Stimulated activated naive CD8-positive, alpha-beta T cell treated with anti-CD3 and anti-CD28 coated beads, Interleukin-15, amount 100 ng/mL, for 72 hours (primary cell): ENCODE measurements at regions not wholly inside any gene's neighbourhood (a gene's known extent, or its start where the extent isn't known, plus 50 kb on each side); places are given as distances from the start of the nearest gene placed in this dataset.

Experiments
- ATAC-seq: fragments of 150-1000 bp; cut with Tn5 transposase; 2 replicates; pipeline ENCODE4 v1.10.0; 2021; ENCODE audit warnings: mild to moderate bottlenecking, moderate library complexity
- DNase-seq, 2 donors: peaks; one replicate each; pipeline ENCODE4 v3.0.0; 2021 to 2022
- H3K27ac Mint-ChIP-seq, 2 donors: one replicate each; pipeline ENCODE4 v1.8.0; 2022; ENCODE audit warnings: mild to moderate bottlenecking in 2 of 2, mixed read lengths in 2 of 2, moderate library complexity in 2 of 2
- H3K27me3 Mint-ChIP-seq: one replicate; pipeline ENCODE4 v1.8.0; 2022; ENCODE audit warnings: mixed read lengths
- H3K4me1 Mint-ChIP-seq: one replicate; pipeline ENCODE4 v1.8.0; 2022; ENCODE audit warnings: mild to moderate bottlenecking, mixed read lengths
- H3K4me3 Mint-ChIP-seq, 2 donors: one replicate each; pipeline ENCODE4 v1.8.0; 2022; ENCODE audit warnings: mild to moderate bottlenecking in 2 of 2, mixed read lengths in 2 of 2, moderate library complexity in 1 of 2
- H3K9me3 Mint-ChIP-seq, 2 donors: one replicate each; pipeline ENCODE4 v1.8.0; 2022; ENCODE audit warnings: mixed read lengths in 2 of 2

DNA sequence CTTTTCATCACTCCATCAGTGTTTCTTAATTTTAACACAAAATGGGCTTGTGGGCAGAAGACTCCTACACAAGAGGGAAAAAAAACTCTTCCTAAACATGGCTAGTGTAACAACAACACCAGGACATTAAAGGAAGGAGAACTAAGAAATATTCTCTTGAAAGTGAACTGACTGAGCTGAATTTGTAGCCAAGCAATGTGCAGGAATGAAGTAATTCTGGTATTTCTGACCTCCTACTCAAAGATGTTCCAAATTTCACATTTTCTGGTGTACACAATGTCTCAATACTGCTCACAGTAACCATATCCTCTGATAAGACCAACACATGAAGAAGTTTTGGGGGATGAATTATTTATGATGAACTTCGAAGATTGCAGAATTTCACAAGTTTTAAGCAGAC lies 357.3 kb downstream of the DUSP6 start:
- Mint-ChIP-seq H3K27me3 (peaks cover 24% of the 10 kb centered on the region), H3K4me3 (no peak overlapping the region), H3K27ac (no peak overlapping the region), H3K4me1 (no peaks in the 10 kb centered on the region), H3K9me3 (no peaks in the 10 kb centered on the region)
- ATAC-seq (no peak), DNase-seq (no peak)

DNA sequence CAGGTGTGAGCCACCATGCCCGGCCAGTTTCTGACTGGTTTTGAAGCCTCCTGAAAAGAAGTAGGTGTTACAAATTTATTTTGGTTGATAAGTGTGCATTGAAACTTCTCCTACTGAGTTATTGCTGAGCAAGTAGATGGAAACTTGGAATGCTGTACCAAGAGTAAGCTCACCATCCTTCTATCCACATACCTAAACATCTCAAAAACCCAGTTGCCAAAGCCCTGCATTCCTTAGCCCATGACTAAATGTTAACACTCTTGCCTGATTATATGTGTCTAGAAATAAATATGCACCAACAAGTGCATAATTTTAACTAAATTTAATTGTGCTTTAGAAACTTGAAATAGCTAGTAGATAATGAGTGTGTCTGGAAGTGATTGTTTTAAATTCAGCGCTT lies 357.8 kb downstream of the DUSP6 start:
- no peaks in the 10 kb centered on the region for H3K9me3 Mint-ChIP-seq
- H3K4me1 Mint-ChIP-seq, result no peaks in the 10 kb centered on the region
- DNase-seq (no peak), ATAC-seq (no peak)
- no peak overlapping the region for H3K27ac Mint-ChIP-seq
- no peak overlapping the region for H3K4me3 Mint-ChIP-seq
- H3K27me3 Mint-ChIP-seq, result peaks cover 24% of the 10 kb centered on the region

DNA sequence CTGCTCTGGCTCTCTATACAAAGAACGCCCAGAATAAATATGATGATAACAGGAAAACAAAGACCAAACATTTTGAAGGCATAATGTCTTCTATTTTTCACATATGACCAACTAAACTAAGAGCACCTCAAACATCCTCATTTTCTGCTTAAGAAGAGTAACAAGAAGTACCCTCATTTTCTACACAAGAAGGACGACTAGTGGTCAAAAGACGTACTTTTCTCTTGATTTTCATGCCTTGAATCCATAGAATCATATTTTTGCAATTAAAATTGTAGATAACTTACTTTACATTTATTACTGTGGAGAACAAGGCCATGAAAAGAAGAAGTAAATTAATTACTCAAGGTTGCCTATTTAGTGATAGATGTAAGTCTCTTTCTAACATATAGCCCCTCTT lies 358.6 kb downstream of the DUSP6 start:
- H3K27me3 Mint-ChIP-seq, result peaks cover 24% of the 10 kb centered on the region
- H3K27ac Mint-ChIP-seq, result no peak overlapping the region
- H3K4me3 Mint-ChIP-seq, result no peak overlapping the region
- no peak for DNase-seq
- H3K9me3 Mint-ChIP-seq, result no peaks in the 10 kb centered on the region
- no peaks in the 10 kb centered on the region for H3K4me1 Mint-ChIP-seq
- no peak for ATAC-seq

DNA sequence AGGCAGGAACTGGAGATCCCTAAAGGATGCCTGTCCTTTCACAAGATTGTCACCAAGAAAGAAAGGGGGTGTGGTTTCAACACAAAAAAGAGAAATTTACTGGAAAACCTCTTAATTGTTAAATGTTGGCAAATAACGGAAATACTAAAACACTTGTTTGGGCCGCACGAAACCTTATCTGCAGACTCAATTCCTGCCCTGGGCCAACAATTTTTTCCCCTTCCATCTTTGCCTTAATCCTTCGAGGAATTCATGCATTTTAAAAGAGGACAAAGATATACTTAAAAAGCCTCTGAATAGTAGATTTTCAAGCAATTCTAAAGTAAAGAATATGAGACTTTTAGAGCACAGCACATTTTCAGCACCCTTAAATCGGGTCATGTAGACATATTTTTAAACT lies 366.2 kb downstream of the DUSP6 start:
- Mint-ChIP-seq H3K4me3 (no peak overlapping the region), H3K9me3 (no peaks in the 10 kb centered on the region), H3K27me3 (peaks cover 14% of the 10 kb centered on the region), H3K4me1 (no peaks in the 10 kb centered on the region), H3K27ac (no peak overlapping the region)
- DNase-seq (no peak), ATAC-seq (no peak)

DNA sequence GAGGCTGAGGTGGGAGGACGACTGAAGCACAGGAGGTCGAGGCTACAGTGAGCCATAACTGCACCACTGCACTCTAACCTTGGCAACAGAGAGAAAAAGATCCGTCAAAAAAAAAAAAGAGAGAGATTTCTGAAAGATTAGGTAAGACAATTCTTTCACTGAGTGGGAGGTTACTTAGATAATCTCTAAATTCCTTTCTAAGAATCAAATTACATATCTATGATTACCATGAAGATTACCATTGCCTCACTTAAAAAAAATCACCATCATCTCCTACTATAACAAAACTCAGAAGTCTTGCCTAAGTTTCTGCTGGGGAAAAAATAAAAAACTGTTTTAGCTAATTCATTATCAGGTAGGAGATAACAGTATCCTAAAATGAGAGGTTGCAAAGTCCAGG lies 366.7 kb downstream of the DUSP6 start:
- no peaks in the 10 kb centered on the region for H3K9me3 Mint-ChIP-seq
- peaks cover 16% of the 10 kb centered on the region for H3K27me3 Mint-ChIP-seq
- no peak for ATAC-seq
- DNase-seq, result no peak
- H3K27ac Mint-ChIP-seq, result no peak overlapping the region
- H3K4me3 Mint-ChIP-seq, result no peak overlapping the region
- H3K4me1 Mint-ChIP-seq, result no peaks in the 10 kb centered on the region

DNA sequence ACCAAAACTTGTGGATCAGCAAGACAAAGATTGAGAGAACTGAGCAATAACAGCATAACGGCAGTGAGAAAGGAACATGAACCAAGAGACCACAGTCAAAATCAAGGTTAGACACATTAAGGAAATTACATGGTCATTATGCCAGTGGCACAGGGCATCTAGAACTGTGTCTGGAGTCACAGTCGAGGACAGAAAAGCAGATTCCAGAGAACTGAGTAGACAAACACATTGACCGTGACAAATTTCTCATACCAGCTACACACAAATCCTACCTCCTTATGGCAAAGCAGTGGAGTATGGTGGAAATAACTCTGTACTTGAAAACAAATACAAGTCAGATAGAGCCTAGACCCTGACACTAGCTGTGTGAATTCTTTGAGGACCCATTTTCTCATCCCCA lies 367.3 kb downstream of the DUSP6 start:
- no peaks in the 10 kb centered on the region for H3K9me3 Mint-ChIP-seq
- H3K4me3 Mint-ChIP-seq, result no peak overlapping the region
- ATAC-seq, result no peak
- peaks cover 16% of the 10 kb centered on the region for H3K27me3 Mint-ChIP-seq
- no peak for DNase-seq
- no peak overlapping the region for H3K27ac Mint-ChIP-seq
- H3K4me1 Mint-ChIP-seq, result no peaks in the 10 kb centered on the region

DNA sequence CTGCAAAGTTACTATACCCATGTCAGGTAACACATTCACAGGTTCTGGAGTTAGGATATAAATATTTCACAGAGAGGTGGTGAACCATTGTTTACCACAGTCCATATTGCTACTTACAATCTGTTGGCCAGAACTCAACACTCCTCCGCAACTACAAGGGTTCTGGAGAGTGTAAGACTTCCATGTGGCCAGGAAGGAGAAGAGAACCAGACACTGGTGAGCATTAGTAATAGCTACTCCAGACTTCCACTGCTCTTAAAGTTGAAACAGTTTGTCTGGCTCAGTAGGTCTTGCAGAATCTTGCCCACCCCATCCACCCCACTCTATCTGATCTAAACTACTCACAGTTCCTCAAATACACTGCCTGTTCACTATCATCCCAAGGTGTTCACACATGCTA lies 369.6 kb downstream of the DUSP6 start:
- H3K9me3 Mint-ChIP-seq, result no peaks in the 10 kb centered on the region
- no peaks in the 10 kb centered on the region for H3K4me1 Mint-ChIP-seq
- no peak overlapping the region for H3K4me3 Mint-ChIP-seq
- peaks cover 28% of the 10 kb centered on the region for H3K27me3 Mint-ChIP-seq
- H3K27ac Mint-ChIP-seq, result no peak overlapping the region
- ATAC-seq (no peak), DNase-seq (no peak)

GRCh38 chr12:88977115-88977514 lies 375.2 kb downstream of the DUSP6 start:
- Mint-ChIP-seq H3K27me3 (peaks cover 19% of the 10 kb centered on the region), H3K4me3 (no peak overlapping the region), H3K9me3 (no peaks in the 10 kb centered on the region), H3K4me1 (no peaks in the 10 kb centered on the region), H3K27ac (no peak overlapping the region)
- ATAC-seq (no peak), DNase-seq (no peak)

- ATAC-seq (no peak), DNase-seq (no peak)
- no peaks in the 10 kb centered on the region for H3K9me3 Mint-ChIP-seq
- no peak overlapping the region for H3K4me3 Mint-ChIP-seq
- no peak overlapping the region for H3K27ac Mint-ChIP-seq
- no peaks in the 10 kb centered on the region for H3K4me1 Mint-ChIP-seq
- peaks cover 8% of the 10 kb centered on the region for H3K27me3 Mint-ChIP-seq
Observed at GRCh38 chr12:88973998-88974397, 378.3 kb downstream of the DUSP6 start.

GRCh38 chr12:88970740-88971139 lies 381.6 kb downstream of the DUSP6 start:
- DNase-seq (no peak), ATAC-seq (no peak)
- Mint-ChIP-seq H3K4me1 (no peaks in the 10 kb centered on the region), H3K27me3 (peaks cover 3% of the 10 kb centered on the region), H3K27ac (no peak overlapping the region), H3K4me3 (no peak overlapping the region), H3K9me3 (no peaks in the 10 kb centered on the region)

- H3K4me3 Mint-ChIP-seq, result no peak overlapping the region
- no peak overlapping the region for H3K27ac Mint-ChIP-seq
- peaks cover 12% of the 10 kb centered on the region for H3K27me3 Mint-ChIP-seq
- DNase-seq (no peak), ATAC-seq (no peak)
- H3K4me1 Mint-ChIP-seq, result no peaks in the 10 kb centered on the region
- H3K9me3 Mint-ChIP-seq, result no peaks in the 10 kb centered on the region
Observed at GRCh38 chr12:88969127-88969526, 383.2 kb downstream of the DUSP6 start.

GRCh38 chr12:88960213-88960878 lies 380.1 kb upstream of the KITLG start:
- peaks cover 5% of the 10 kb centered on the region for H3K27me3 Mint-ChIP-seq
- H3K9me3 Mint-ChIP-seq, result no peaks in the 10 kb centered on the region
- no peak overlapping the region for H3K4me3 Mint-ChIP-seq
- no peaks in the 10 kb centered on the region for H3K4me1 Mint-ChIP-seq
- ATAC-seq, result no peak
- H3K27ac Mint-ChIP-seq, result no peak overlapping the region
- no peak for DNase-seq

- no peak overlapping the region for H3K27ac Mint-ChIP-seq
- H3K27me3 Mint-ChIP-seq, result no peaks in the 10 kb centered on the region
- H3K9me3 Mint-ChIP-seq, result no peaks in the 10 kb centered on the region
- H3K4me3 Mint-ChIP-seq, result no peak overlapping the region
- no peaks in the 10 kb centered on the region for H3K4me1 Mint-ChIP-seq
- ATAC-seq (no peak), DNase-seq (no peak)
Observed at GRCh38 chr12:88958946-88959345, 378.7 kb upstream of the KITLG start.

GRCh38 chr12:88958153-88958552 lies 377.9 kb upstream of the KITLG start:
- DNase-seq (no peak), ATAC-seq (no peak)
- Mint-ChIP-seq H3K9me3 (no peaks in the 10 kb centered on the region), H3K4me3 (no peak overlapping the region), H3K27me3 (no peaks in the 10 kb centered on the region), H3K4me1 (no peaks in the 10 kb centered on the region), H3K27ac (no peak overlapping the region)

DNA sequence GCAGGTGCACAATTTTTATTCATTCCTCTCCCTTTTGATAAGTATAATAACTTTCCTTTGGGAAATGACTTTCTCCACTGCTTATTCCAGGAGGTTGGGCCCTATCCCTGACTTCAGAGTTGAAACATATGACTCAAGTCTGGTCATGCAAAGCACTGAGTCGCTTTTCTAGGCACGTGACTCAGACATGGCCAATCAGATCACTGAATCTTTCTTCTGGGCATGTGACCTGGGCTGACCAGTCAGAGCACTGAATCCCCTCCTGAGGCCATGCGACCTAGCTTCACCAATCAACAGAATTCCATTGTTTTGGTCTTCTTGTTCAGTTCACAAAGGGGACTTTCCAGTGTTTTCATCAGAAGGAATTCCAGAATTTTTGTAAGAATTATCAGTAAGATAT lies 377.1 kb upstream of the KITLG start:
- no peak for DNase-seq
- Mint-ChIP-seq H3K4me3 (no peak overlapping the region), H3K27me3 (no peaks in the 10 kb centered on the region), H3K4me1 (no peaks in the 10 kb centered on the region), H3K9me3 (no peaks in the 10 kb centered on the region), H3K27ac (no peak overlapping the region)
- no peak for ATAC-seq

DNA sequence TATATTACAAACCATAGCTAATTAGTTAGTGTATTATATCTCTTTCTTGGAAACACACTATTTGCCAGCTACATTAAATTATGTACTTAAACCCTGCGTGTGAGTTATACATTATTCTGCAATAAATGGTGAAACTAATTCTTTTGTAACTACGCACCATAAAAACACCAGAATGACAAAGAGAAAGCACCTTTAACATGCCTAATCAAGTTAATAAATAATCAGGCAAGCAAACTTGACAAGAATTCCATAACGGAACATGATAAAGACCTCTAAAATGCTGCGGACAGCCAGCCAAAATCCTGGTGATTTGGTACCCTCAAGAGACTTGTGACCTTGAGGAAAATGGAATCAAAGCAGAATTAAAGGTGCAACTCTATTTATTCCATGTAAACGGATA lies 375.3 kb upstream of the KITLG start:
- no peaks in the 10 kb centered on the region for H3K9me3 Mint-ChIP-seq
- ATAC-seq (no peak), DNase-seq (no peak)
- no peaks in the 10 kb centered on the region for H3K27me3 Mint-ChIP-seq
- H3K4me1 Mint-ChIP-seq, result no peaks in the 10 kb centered on the region
- H3K27ac Mint-ChIP-seq, result no peak overlapping the region
- H3K4me3 Mint-ChIP-seq, result no peak overlapping the region

DNA sequence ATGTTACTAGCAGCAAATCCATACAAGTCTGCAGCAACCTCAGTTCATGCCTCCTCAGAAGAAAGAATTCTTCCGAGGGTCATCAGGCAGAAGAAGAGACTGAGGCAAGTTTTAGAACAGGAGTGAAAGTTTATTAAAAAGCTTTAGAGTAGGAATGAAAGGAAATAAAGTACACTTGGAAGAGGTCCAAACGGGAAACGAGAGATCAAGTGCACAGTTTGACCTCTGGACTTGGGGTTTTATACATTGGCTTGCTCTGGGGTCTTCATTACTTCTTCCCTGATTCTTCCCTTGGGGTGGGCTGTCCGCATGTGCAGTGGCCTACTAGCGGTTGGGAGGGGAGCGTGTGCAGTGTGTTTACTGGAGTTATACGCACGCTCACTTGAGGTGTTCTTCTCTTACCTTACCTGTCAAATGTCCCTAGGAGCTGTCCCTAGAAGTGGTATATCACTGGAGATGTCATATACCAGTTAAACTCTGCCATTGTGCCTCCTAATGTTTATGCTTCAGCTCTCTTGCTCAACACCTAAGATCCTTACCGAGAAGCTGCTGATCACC lies 372.8 kb upstream of the KITLG start:
- no peak overlapping the region for H3K27ac Mint-ChIP-seq
- no peaks in the 10 kb centered on the region for H3K27me3 Mint-ChIP-seq
- DNase-seq (no peak), ATAC-seq (no peak)
- no peak overlapping the region for H3K4me3 Mint-ChIP-seq
- no peaks in the 10 kb centered on the region for H3K4me1 Mint-ChIP-seq
- H3K9me3 Mint-ChIP-seq, result peaks cover 0 to 5% of the 10 kb centered on the region in 2 donors
